Thyroid gland (tissue), 4 donors: ENCODE measurements at regions not wholly inside any gene's neighbourhood (a gene's known extent, or its start where the extent isn't known, plus 50 kb on each side); places are given as distances from the start of the nearest gene placed in this dataset.

Experiments used
- DNase-seq, 2 donors: peaks; one replicate each; pipeline ENCODE4 v3.0.0-alpha.2; 2019
- H3K27ac ChIP-seq, 3 donors: fragments of 200-600 bp; sonication (generic); 1 replicate in 2 of 3; 2 replicates in 1 of 3; pipeline ENCODE4 v1.5.1; 2016 to 2019; ENCODE audit warnings: mild to moderate bottlenecking in 1 of 3, moderate library complexity in 1 of 3
- H3K27me3 ChIP-seq: fragments of 200-600 bp; sonication (generic); one replicate; pipeline ENCODE4 v1.5.1; 2019
- H3K36me3 ChIP-seq, 2 donors: fragments of 200-600 bp; sonication (generic); one replicate each; pipeline ENCODE4 v1.5.1; 2016 to 2019
- H3K4me1 ChIP-seq, 2 donors: fragments of 200-600 bp; sonication (generic); one replicate each; pipeline ENCODE4 v1.5.1; 2017 to 2019
- H3K4me3 ChIP-seq, 3 donors: fragments of 200-600 bp; sonication (generic); replicated peaks in 1 of 3; 1 replicate in 2 of 3; 2 replicates in 1 of 3; pipeline ENCODE4 v1.5.1; 2016; ENCODE audit warnings: mild to moderate bottlenecking in 1 of 3
- H3K9me3 ChIP-seq: fragments of 200-600 bp; sonication (generic); one replicate; pipeline ENCODE4 v1.5.1; 2017
- CTCF ChIP-seq, 6 experiments: fragments of 200-600 bp in 3 of 6; fragments of 450-650 bp in 3 of 6; sonication (generic) in 3 of 6; IDR thresholded peaks; one replicate each; pipeline ENCODE4 v1.5.1; 2016 to 2019; ENCODE audit warnings: antibody characterized with exemption in 6 of 6, mild to moderate bottlenecking in 2 of 6, inconsistent platforms in 1 of 6, moderate library complexity in 1 of 6
- POLR2A ChIP-seq, 2 donors: fragments of 450-650 bp; IDR thresholded peaks; one replicate each; pipeline ENCODE4 v1.6.1; 2017; ENCODE audit warnings: antibody characterized with exemption in 2 of 2, mild to moderate bottlenecking in 2 of 2, moderate library complexity in 1 of 2
- WGBS, 2 donors: methylation state at CpG; one replicate each; pipeline ENCODE4 v1.1.5; 2017; 5-methylcytosine and 5-hydroxymethylcytosine counted together
- intact Hi-C: fragments of 100-400 bp; cut with DNase I; formaldehyde crosslinking; loops from one replicate; pipeline ENCODE4 v1.15.1; 2023

GRCh38 chr1:22224631-22225030 lies 81.7 kb upstream of the WNT4 start:
- no peaks in the 10 kb centered on the region for H3K36me3 ChIP-seq
- H3K27me3 ChIP-seq, result no peaks in the 10 kb centered on the region
- no peak for DNase-seq
- H3K4me3 ChIP-seq, result no peak overlapping the region
- WGBS, 2 donors, result 94 to 100% methylated on average over 1 of the region's 1 CpG
- TF ChIP-seq POLR2A (IDR thresholded peaks at IDR 0.05) (no peak), CTCF (IDR thresholded peaks at IDR 0.05) (no peak)
- intact Hi-C loops, result no loop called here
- H3K9me3 ChIP-seq, result no peaks in the 10 kb centered on the region
- no peaks in the 10 kb centered on the region for H3K4me1 ChIP-seq
- H3K27ac ChIP-seq, result no peak overlapping the region

- no peaks in the 10 kb centered on the region for H3K4me1 ChIP-seq
- H3K27ac ChIP-seq, result no peak overlapping the region
- no peak for TF ChIP-seq CTCF (IDR thresholded peaks at IDR 0.05)
- no peak for TF ChIP-seq POLR2A (IDR thresholded peaks at IDR 0.05)
- WGBS, 2 donors, result 54 to 75% methylated on average over 9 to 11 of the region's 11 CpGs
- DNase-seq, result no peak
- no peaks in the 10 kb centered on the region for H3K9me3 ChIP-seq
- no peaks in the 10 kb centered on the region for H3K27me3 ChIP-seq
- intact Hi-C loops, result no loop called here
- no peaks in the 10 kb centered on the region for H3K36me3 ChIP-seq
- H3K4me3 ChIP-seq, result no peak overlapping the region
These were observed 83.1 kb upstream of the WNT4 start for GRCh38 chr1:22225858-22226589.

- H3K4me3 ChIP-seq, result no peak overlapping the region
- no peaks in the 10 kb centered on the region for H3K36me3 ChIP-seq
- intact Hi-C loops, result no loop called here
- no peaks in the 10 kb centered on the region for H3K27me3 ChIP-seq
- DNase-seq, result no peak
- TF ChIP-seq POLR2A (IDR thresholded peaks at IDR 0.05) (no peak), CTCF (IDR thresholded peaks at IDR 0.05) (no peak)
- no peaks in the 10 kb centered on the region for H3K4me1 ChIP-seq
- no peak overlapping the region for H3K27ac ChIP-seq
- 89% methylated on average over 8 of the region's 8 CpGs for WGBS, 2 donors
- H3K9me3 ChIP-seq, result no peaks in the 10 kb centered on the region
These were observed 85.2 kb upstream of the WNT4 start for GRCh38 chr1:22228074-22228473.

- H3K36me3 ChIP-seq, result no peaks in the 10 kb centered on the region
- H3K9me3 ChIP-seq, result no peaks in the 10 kb centered on the region
- no peak overlapping the region for H3K27ac ChIP-seq
- no peak overlapping the region for H3K4me3 ChIP-seq
- DNase-seq, result no peak
- H3K27me3 ChIP-seq, result no peaks in the 10 kb centered on the region
- H3K4me1 ChIP-seq, result peaks cover 0 to 1% of the 10 kb centered on the region in 2 donors
- intact Hi-C loops, result no loop called here
- TF ChIP-seq POLR2A (IDR thresholded peaks at IDR 0.05) (no peak), CTCF (IDR thresholded peaks at IDR 0.05) (no peak)
- 80% methylated on average over 1 to 5 of the region's 7 CpGs for WGBS, 2 donors
These were observed 85.6 kb upstream of the WNT4 start for GRCh38 chr1:22228505-22228911.

GRCh38 chr1:22229379-22229778 lies 86.5 kb upstream of the WNT4 start:
- Histone ChIP-seq H3K4me1 (peaks cover 4 to 10% of the 10 kb centered on the region in 2 donors), H3K27me3 (no peaks in the 10 kb centered on the region), H3K4me3 (no peak overlapping the region), H3K9me3 (no peaks in the 10 kb centered on the region), H3K27ac (no peak overlapping the region), H3K36me3 (no peaks in the 10 kb centered on the region)
- TF ChIP-seq CTCF (IDR thresholded peaks at IDR 0.05), result no peak
- no peak for TF ChIP-seq POLR2A (IDR thresholded peaks at IDR 0.05)
- intact Hi-C loops, result no loop called here
- WGBS, 2 donors, result 75 to 91% methylated on average over 2 of the region's 2 CpGs
- no peak for DNase-seq
